AG09319 (cell line): ENCODE measurements at regions not wholly inside any gene's neighbourhood (a gene's known extent, or its start where the extent isn't known, plus 50 kb on each side); places are given as distances from the start of the nearest gene placed in this dataset.

ENCODE experiments used
- DNase-seq: peaks from one replicate; pipeline ENCODE4 v3.0.0-alpha.2; 2010; ENCODE audit warnings: low read depth; ENCODE audit errors: extremely low read depth
- TF ChIP-seq, protein P1 (sequence below): IDR thresholded peaks from 2 replicates; pipeline ENCODE4 v1.5.1; 2011; ENCODE audit warnings: low read depth, mild to moderate bottlenecking, inconsistent platforms, low read length, moderate library complexity

DNA sequence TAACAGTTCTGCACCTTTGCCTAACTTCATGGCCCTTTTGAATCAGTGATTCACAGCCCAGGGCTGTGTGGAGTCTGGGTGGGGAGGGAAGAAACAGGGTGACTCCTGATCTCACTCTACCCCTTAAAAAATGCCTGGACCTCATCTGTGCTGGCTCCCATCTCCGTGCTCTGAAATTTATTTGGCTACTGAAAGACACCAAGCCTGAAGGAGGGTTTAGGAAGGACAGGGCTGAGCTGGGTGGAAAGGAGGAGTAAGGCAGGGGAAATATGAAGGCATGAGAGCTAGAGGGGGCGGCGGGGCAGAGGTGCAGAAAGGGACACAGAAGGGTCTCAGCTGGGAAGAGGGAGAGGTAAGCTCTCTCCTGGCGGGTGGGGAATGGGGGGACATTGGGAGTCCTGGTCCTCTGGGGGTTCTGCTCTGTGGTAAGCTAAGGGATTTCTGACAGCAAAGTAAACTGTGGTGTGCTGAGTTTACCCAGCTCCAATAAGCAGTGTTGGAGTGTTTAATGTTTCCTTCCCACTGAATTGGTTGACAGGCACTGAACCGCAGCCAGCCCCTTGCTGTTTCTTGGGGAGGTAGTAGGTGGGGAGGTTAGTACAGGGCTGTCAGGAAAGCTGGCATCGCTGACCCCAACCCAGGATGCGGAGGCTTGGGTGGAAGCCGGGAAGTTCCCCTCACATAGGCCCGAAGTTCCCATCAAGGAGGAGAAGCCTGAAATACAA is 71.1 kb downstream of the RPUSD4 start:
- TF ChIP-seq, protein P1, sequence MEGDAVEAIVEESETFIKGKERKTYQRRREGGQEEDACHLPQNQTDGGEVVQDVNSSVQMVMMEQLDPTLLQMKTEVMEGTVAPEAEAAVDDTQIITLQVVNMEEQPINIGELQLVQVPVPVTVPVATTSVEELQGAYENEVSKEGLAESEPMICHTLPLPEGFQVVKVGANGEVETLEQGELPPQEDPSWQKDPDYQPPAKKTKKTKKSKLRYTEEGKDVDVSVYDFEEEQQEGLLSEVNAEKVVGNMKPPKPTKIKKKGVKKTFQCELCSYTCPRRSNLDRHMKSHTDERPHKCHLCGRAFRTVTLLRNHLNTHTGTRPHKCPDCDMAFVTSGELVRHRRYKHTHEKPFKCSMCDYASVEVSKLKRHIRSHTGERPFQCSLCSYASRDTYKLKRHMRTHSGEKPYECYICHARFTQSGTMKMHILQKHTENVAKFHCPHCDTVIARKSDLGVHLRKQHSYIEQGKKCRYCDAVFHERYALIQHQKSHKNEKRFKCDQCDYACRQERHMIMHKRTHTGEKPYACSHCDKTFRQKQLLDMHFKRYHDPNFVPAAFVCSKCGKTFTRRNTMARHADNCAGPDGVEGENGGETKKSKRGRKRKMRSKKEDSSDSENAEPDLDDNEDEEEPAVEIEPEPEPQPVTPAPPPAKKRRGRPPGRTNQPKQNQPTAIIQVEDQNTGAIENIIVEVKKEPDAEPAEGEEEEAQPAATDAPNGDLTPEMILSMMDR = no peak
- DNase-seq = no peak

DNA sequence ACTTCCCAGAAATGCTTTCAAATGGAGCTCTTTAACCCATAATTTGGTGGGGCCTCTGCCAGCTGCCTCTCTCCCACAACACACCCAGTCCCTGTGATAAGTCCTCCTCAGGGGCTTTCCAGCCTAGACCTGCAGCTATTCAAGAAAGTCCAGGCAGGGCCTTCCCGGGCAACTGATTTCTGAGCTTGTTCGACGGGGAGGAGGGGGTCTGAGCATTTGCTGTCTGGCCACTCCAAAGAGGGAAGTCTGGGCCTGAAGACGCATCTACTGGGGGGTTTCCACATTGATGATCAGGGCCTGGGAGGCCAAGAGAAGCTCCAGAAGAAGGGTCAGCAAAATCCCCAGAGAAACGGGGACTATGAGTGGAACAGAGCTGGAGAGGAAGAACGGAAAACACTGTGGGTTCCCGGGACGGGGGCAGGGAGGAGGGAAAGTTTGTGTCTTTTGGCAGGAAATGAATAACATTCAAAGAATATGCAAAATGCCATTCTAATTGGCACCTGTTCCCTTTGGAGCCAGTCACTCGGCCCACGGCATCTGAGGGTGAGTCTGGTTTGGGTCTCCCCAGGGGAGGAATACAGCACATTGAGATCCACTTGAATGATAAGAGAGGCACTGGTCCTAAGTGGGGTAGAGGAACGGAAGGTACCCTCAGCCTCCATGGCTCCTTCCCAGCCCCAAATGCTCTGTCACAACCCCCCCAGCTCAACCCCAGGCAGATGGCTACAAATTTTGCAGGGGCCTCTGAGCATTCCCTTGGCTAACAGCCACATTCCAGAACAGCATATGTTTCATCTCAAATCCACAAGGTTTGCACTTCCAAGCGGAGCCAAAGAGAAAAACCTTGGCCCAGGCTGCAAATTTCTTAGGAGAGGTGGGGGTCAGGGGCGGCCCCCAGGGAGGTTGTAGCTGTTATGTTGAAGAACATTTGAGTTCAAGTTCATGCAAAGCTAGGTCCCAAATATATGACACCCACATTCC is 72.0 kb downstream of the RPUSD4 start:
- no peak for DNase-seq
- TF ChIP-seq, protein P1 = no peak

- DNase-seq = no peak
- TF ChIP-seq, protein P1 = no peak
These were observed 72.8 kb downstream of the RPUSD4 start for GRCh38 chr11:126138636-126139035.

- no peak for DNase-seq
- TF ChIP-seq, protein P1 = no peak
These were observed 74.3 kb downstream of the RPUSD4 start for GRCh38 chr11:126137136-126137535.

DNA sequence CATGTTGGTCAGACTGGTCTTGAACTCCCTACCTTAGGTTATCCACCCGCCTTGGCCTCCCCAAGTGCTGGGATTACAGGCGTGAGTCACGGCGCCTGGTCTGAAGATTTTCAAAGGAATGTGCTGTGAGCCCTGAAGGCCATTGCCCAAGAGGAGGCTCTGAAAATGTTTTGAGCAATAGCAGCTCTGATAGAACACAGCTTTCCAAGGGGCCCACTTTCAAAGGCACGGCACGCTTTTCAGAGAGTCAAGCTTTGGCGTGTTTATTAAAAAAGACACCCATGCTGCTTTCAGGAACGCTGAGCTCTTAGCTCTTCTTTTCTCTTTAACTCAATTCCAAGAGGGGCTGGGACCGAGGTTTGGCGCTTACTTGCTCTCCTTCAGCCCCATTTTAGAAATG is 73.8 kb upstream of the CDON start:
- TF ChIP-seq, protein P1 = no peak
- peak; percentile 88 for DNase-seq

DNA sequence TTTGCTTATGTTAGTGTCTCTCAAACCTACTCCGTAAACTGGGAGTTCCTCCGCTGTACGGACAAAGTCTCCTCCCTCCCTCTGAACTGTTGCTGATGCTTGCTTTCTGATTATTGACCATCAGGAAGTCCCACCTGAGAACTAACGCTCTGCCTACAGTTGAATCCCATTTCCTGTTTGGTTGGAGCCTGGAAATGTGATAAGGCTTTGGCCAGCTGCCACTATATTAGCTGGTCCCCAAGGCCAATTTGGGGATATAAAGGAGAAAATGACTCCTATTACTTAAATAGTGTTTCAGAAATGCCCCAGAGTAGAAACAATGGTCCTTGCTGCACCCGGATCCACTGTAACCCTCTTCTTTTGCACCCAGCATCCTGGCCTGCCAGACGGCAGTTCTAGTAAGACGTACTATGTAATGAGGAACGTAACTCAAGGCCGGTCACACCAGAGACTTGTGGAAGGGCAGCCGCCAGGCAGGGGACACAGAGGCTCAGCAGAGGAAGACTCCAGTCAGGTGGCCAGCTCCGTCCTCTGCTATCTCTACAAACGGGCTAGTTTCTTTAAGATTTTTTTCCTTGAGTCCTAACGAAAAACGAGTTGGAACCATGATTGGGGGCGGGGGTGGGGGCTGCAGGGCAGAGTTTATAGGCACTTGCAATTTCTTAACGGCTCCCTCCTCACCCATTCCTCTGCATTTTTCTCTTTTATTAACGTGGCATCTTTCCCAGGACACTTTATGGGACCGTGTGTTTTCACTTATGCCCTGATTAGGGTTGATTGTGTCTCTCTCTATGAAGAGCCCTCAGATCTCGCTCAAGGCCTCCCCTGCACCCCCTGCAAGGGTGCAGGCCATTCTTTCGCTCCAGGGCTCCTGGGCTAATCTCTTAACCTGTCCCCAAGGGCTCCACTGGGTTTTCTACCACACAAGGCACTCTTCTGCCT is 72.8 kb upstream of the CDON start:
- TF ChIP-seq, protein P1 = no peak
- no peak for DNase-seq
